Esophagus squamous epithelium (tissue), 5 donors: ENCODE measurements at regions not wholly inside any gene's neighbourhood (a gene's known extent, or its start where the extent isn't known, plus 50 kb on each side); places are given as distances from the start of the nearest gene placed in this dataset.

Source experiments
- DNase-seq: peaks from one replicate; lab custom pipeline; 2025; lab: John Stamatoyannopoulos, UW
- H3K27ac ChIP-seq, 4 donors: fragments of 200-600 bp; sonication (generic); one replicate each; pipeline ENCODE4 v1.5.1; 2016 to 2019; ENCODE audit warnings: mild to moderate bottlenecking in 1 of 4
- H3K27me3 ChIP-seq, 4 donors: fragments of 200-600 bp; sonication (generic); 1 replicate in 3 of 4; 2 replicates in 1 of 4; pipeline versions ENCODE4 v1.5.1 to v1.6.0; 2017 to 2021; ENCODE audit warnings: antibody characterized with exemption in 1 of 4
- H3K36me3 ChIP-seq, 3 donors: fragments of 200-600 bp; sonication (generic); one replicate each; pipeline ENCODE4 v1.5.1; 2016 to 2019
- H3K4me1 ChIP-seq, 3 donors: fragments of 200-600 bp; sonication (generic); one replicate each; pipeline ENCODE4 v1.5.1; 2017 to 2019
- H3K4me3 ChIP-seq, 4 donors: fragments of 200-600 bp; sonication (generic); 1 replicate in 3 of 4; 2 replicates in 1 of 4; pipeline ENCODE4 v1.5.1; 2016 to 2019; ENCODE audit warnings: mild to moderate bottlenecking in 2 of 4, moderate library complexity in 1 of 4
- H3K9me3 ChIP-seq, 3 donors: fragments of 200-600 bp; sonication (generic); one replicate each; pipeline ENCODE4 v1.5.1; 2016 to 2019
- POLR2A ChIP-seq, 4 donors: fragments of 450-650 bp; IDR thresholded peaks; one replicate each; pipeline ENCODE4 v1.6.1; 2017; ENCODE audit warnings: antibody characterized with exemption in 4 of 4, mild to moderate bottlenecking in 4 of 4, moderate library complexity in 3 of 4
- WGBS, 2 donors: methylation state at CpG; one replicate each; pipeline ENCODE4 v1.1.5; 2018; 5-methylcytosine and 5-hydroxymethylcytosine counted together
- intact Hi-C: fragments of 100-400 bp; cut with DNase I; formaldehyde crosslinking; loops from one replicate; pipeline ENCODE4 v1.15.0; 2022
- TF ChIP-seq, protein P1 (sequence below), 6 experiments: fragments of 450-650 bp in 4 of 6; fragments of 200-600 bp in 2 of 6; sonication (generic) in 2 of 6; IDR thresholded peaks; one replicate each; pipeline ENCODE4 v1.5.1; 2016 to 2019; ENCODE audit warnings: antibody characterized with exemption in 6 of 6, mild to moderate bottlenecking in 4 of 6, moderate library complexity in 4 of 6
- donor health status: DM: yes; HTN: yes; CAD: no.

DNA sequence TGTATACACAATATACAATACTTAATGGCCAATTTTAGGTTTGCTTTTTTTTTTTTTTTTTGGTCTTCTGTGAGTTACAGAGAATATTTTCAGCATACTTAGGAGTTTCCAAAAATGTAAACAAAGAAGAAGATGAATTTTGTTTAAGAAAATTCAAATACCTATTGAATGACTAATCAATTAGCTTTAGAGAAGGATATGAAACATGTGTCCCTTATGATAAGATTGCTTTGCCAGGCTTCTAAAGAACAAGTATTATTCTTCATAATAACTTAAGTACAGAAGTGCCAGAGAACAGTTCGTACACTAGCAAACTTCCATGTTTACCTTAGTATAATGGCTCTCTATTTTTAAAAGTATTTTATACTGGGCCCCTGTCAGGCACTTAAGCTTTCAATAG, 1191.0 kb upstream of the NCAM2 start:
- no peak overlapping the region for H3K27ac ChIP-seq
- TF ChIP-seq POLR2A (IDR thresholded peaks at IDR 0.05), result no peak
- TF ChIP-seq, protein P1, sequence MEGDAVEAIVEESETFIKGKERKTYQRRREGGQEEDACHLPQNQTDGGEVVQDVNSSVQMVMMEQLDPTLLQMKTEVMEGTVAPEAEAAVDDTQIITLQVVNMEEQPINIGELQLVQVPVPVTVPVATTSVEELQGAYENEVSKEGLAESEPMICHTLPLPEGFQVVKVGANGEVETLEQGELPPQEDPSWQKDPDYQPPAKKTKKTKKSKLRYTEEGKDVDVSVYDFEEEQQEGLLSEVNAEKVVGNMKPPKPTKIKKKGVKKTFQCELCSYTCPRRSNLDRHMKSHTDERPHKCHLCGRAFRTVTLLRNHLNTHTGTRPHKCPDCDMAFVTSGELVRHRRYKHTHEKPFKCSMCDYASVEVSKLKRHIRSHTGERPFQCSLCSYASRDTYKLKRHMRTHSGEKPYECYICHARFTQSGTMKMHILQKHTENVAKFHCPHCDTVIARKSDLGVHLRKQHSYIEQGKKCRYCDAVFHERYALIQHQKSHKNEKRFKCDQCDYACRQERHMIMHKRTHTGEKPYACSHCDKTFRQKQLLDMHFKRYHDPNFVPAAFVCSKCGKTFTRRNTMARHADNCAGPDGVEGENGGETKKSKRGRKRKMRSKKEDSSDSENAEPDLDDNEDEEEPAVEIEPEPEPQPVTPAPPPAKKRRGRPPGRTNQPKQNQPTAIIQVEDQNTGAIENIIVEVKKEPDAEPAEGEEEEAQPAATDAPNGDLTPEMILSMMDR (IDR thresholded peaks at IDR 0.05), result no peak
- DNase-seq, result no peak
- H3K4me1 ChIP-seq, result no peaks in the 10 kb centered on the region
- intact Hi-C loops, result no loop called here
- no peaks in the 10 kb centered on the region for H3K27me3 ChIP-seq
- 28 to 39% methylated on average over 1 of the region's 1 CpG for WGBS, 2 donors
- no peaks in the 10 kb centered on the region for H3K36me3 ChIP-seq
- no peaks in the 10 kb centered on the region for H3K9me3 ChIP-seq
- H3K4me3 ChIP-seq, result no peak overlapping the region

- no peak overlapping the region for H3K4me3 ChIP-seq
- 43 to 67% methylated on average over 5 of the region's 5 CpGs for WGBS, 2 donors
- no peak overlapping the region for H3K27ac ChIP-seq
- no peaks in the 10 kb centered on the region for H3K27me3 ChIP-seq
- no peak for DNase-seq
- TF ChIP-seq, protein P1 (IDR thresholded peaks at IDR 0.05), result no peak
- TF ChIP-seq POLR2A (IDR thresholded peaks at IDR 0.05), result no peak
- no peaks in the 10 kb centered on the region for H3K4me1 ChIP-seq
- H3K36me3 ChIP-seq, result no peaks in the 10 kb centered on the region
- intact Hi-C loops, result no loop called here
- H3K9me3 ChIP-seq, result no peaks in the 10 kb centered on the region
Observed at GRCh38 chr21:19810779-19811178, 1187.4 kb upstream of the NCAM2 start.

DNA sequence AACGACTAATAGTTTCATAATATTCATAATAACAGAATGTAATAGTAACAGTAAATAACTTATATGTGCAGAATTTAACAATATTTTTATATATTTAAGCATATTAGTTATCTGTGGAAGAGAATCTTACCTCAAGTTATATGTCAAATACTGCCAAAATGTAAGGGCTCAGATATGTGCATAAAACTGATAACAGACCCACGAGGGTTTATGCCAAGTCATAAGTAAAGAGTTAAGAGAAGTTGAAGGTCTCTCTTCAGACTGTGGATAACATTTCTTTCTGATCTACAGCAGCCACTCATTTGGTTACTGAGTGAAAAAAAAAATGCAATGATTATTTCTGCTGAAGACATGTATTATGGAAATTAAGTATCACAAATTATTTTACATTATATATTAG, 1167.8 kb upstream of the NCAM2 start:
- Histone ChIP-seq H3K27ac (no peak overlapping the region), H3K9me3 (peaks cover 0 to under 1% (median 0%) of the 10 kb centered on the region in 3 donors), H3K4me1 (no peaks in the 10 kb centered on the region), H3K27me3 (no peaks in the 10 kb centered on the region), H3K36me3 (no peaks in the 10 kb centered on the region), H3K4me3 (no peak overlapping the region)
- WGBS, 2 donors, result 46 to 49% methylated on average over 2 of the region's 2 CpGs
- no peak for DNase-seq
- TF ChIP-seq POLR2A (IDR thresholded peaks at IDR 0.05), result no peak
- TF ChIP-seq, protein P1 (IDR thresholded peaks at IDR 0.05), result no peak
- intact Hi-C loops, result no loop called here

DNA sequence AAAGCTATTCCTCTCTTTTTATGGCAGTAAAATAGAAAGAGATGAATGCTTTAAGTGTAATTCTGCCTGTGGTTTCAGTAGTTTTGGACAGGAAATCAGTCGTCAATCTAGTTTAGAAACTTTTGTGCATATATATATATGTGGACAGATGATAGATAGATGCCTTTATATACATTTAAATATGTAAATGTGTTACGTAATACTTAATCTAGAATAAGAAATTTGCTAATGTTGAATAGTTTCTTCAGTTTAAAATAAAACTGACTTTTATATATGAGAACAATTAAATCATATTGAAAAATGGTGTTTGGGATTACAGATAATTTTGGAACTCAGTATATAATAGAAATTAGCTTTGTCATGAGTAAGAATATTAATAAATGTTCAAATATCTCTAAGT, 1165.7 kb upstream of the NCAM2 start:
- WGBS, 2 donors, result 53 to 64% methylated on average over 2 of the region's 2 CpGs
- H3K4me3 ChIP-seq, result no peak overlapping the region
- intact Hi-C loops, result no loop called here
- H3K27ac ChIP-seq, result no peak overlapping the region
- no peaks in the 10 kb centered on the region for H3K36me3 ChIP-seq
- no peak for DNase-seq
- TF ChIP-seq, protein P1 (IDR thresholded peaks at IDR 0.05), result no peak
- no peak for TF ChIP-seq POLR2A (IDR thresholded peaks at IDR 0.05)
- no peaks in the 10 kb centered on the region for H3K4me1 ChIP-seq
- no peaks in the 10 kb centered on the region for H3K9me3 ChIP-seq
- H3K27me3 ChIP-seq, result no peaks in the 10 kb centered on the region

DNA sequence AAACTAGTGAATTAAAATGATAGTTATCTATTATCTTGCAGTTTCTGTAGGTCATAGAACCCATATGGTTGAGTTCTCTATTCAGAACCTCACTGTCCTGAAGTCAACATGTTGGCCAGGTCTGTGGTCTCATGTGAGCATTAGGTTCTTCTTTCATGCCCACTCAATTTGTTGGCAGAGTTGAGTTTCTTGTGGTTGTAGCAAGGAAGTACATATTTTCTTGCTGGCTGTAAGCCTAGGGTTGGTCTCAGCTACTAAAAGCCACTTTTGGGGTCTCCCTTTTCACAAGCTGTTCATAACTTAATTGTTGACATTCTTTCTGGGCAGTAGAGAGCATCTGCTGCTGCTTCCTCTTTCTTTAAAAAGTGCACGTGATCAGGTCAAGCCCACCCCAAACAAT, 1165.1 kb upstream of the NCAM2 start:
- Histone ChIP-seq H3K9me3 (no peaks in the 10 kb centered on the region), H3K4me1 (no peaks in the 10 kb centered on the region), H3K27ac (no peak overlapping the region), H3K27me3 (no peaks in the 10 kb centered on the region), H3K4me3 (no peak overlapping the region), H3K36me3 (no peaks in the 10 kb centered on the region)
- no peak for DNase-seq
- WGBS, 2 donors, result 10 to 25% methylated on average over 1 of the region's 1 CpG
- intact Hi-C loops, result no loop called here
- TF ChIP-seq, protein P1 (IDR thresholded peaks at IDR 0.05), result no peak
- TF ChIP-seq POLR2A (IDR thresholded peaks at IDR 0.05), result no peak
